HCT116 (cell line): ENCODE measurements at regions not wholly inside any gene's neighbourhood (a gene's known extent, or its start where the extent isn't known, plus 50 kb on each side); places are given as distances from the start of the nearest gene placed in this dataset.

Experiments used
- ATF3 ChIP-seq: IDR thresholded peaks from 2 replicates; pipeline ENCODE4 v1.6.1; 2012
- CTCF ChIP-seq, 3 experiments: fragments of 200-600 bp in 1 of 3; sonication (generic) in 1 of 3; IDR thresholded peaks in 2 of 3; conservative IDR thresholded peaks in 1 of 3; 2 replicates each; pipeline ENCODE4 v1.5.1; 2012 to 2017; ENCODE audit warnings: low read depth in 2 of 3, low read length in 2 of 3, antibody characterized with exemption in 1 of 3, borderline replicate concordance in 1 of 3, control low read depth in 1 of 3, mild to moderate bottlenecking in 1 of 3, mixed read lengths in 1 of 3, mixed run types in 1 of 3, moderate library complexity in 1 of 3; ENCODE audit not compliant: insufficient read depth in 1 of 3
- SP1 ChIP-seq: IDR thresholded peaks from 2 replicates; pipeline ENCODE4 v1.6.1; 2012; ENCODE audit warnings: low read depth

GRCh38 chrX:12042615-12043014 lies 95.7 kb upstream of the FRMPD4 start:
- no peak for TF ChIP-seq CTCF (IDR thresholded peaks at IDR 0.05 in 2 of 3, conservative IDR thresholded peaks at IDR 0.05 in 1 of 3; ENCODE audit: borderline replicate concordance in 1 of 3, insufficient read depth in 1 of 3, low read depth in 2 of 3, low read length in 2 of 3)
- TF ChIP-seq ATF3 = no peak
- TF ChIP-seq SP1 = no peak
